ENCODE measurements at regions not wholly inside any gene's neighbourhood (a gene's known extent, or its start where the extent isn't known, plus 50 kb on each side); places are given as distances from the start of the nearest gene placed in this dataset.

DNA sequence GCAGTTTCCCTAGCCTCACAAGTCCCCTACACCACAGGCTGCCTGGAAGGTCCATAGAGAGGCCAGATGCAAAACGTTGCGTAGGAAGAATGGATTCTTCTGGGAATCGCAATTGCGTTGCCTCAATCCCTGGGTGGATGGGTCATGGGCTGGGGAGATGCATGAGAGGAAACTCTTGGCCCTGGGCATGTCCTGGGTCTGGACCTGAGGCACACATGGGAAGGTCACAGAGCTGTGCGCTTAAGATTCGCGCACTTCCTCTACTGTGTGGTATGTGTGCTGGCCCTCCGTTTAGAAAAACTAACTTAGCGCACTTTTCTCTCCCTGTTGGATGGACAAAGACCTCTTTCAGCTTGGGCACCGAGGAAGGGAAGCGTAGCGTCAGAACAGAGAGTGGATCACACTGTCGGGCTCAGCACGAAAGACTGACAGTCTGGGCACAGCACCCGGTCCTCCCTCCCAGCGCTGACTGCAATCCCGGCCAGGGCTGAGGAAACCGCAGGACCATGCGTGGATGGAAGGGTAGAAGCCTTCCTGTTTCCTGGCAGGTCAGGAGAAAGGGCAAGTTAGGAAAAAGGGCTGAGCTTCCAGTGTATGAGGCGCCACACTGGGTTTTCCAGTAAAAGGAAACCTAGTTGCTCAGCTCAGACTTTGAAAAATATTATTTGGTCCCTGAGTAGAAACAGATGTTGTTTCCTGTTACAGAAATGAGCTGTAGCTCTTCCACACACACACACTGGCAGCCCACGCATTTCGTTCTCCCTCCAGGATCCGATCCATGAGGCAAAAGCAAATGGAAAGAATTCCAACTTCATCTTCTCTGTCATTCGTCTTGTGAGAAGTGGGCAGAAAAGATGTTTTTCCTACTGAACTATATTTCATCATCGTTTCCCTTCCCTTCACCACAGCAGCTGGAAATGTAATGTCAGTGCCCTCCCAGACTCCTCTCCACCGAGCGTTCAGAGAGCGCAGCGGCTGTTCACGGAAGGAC, 86.0 kb downstream of the ING1 start:
- Histone ChIP-seq H3K27ac (ENCODE audit: low read depth in 1 of 2, low read length in 2 of 2) (peak overlapping the region in 1 of 2 donors; percentile 14), H3K27me3 (ENCODE audit: control insufficient read depth in 4 of 4, insufficient read depth in 4 of 4, low read length in 3 of 4) (no peaks in the 10 kb centered on the region), H3K4me3 (ENCODE audit: low read depth in 1 of 3, low read length in 3 of 3) (no peak overlapping the region), H3K4me1 (ENCODE audit: control insufficient read depth in 4 of 4, insufficient read depth in 4 of 4, low read length in 3 of 4) (peaks cover 2 to 13% (median 7%) of the 10 kb centered on the region in 4 donors), H3K36me3 (ENCODE audit: control insufficient read depth in 4 of 4, insufficient read depth in 3 of 4, low read depth in 1 of 4, low read length in 3 of 4) (no peaks in the 10 kb centered on the region), H3K9me3 (ENCODE audit: control insufficient read depth in 4 of 4, low read length in 3 of 4) (no peaks in the 10 kb centered on the region), H3K9ac (ENCODE audit: low read depth in 1 of 2, low read length in 2 of 2) (no peak overlapping the region)
- 73% methylated on average over 30 of the region's 30 CpGs for WGBS
- TF ChIP-seq JUND (IDR thresholded peaks at IDR 0.05), result no peak
- peak; percentile 12 for TF ChIP-seq SP1 (IDR thresholded peaks at IDR 0.05)
- peak; percentile 28 for TF ChIP-seq NR2F2 (IDR thresholded peaks at IDR 0.05)
- DNase-seq (ENCODE audit: low spot score), result no peak

DNA sequence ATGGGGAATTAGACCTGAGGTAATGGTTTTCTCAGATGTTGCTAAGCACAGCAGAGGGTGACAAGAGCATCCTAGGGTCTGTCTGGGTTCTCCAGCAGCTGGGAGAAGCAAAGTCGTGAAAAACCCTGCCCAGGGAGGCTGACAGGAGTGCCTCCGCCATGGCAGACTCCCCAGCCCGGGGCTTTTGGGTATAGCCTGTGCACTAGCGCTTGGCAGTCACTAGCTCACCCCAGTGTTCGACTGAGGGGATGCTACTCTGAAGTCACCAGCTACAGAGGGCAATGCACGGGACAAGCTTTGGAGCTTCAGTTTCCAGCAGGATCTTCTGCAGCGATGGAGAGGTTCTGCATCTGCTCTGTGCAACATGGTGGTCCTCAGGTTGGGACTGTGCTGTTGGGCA, 87.5 kb downstream of the ING1 start:
- TF ChIP-seq, protein P1, sequence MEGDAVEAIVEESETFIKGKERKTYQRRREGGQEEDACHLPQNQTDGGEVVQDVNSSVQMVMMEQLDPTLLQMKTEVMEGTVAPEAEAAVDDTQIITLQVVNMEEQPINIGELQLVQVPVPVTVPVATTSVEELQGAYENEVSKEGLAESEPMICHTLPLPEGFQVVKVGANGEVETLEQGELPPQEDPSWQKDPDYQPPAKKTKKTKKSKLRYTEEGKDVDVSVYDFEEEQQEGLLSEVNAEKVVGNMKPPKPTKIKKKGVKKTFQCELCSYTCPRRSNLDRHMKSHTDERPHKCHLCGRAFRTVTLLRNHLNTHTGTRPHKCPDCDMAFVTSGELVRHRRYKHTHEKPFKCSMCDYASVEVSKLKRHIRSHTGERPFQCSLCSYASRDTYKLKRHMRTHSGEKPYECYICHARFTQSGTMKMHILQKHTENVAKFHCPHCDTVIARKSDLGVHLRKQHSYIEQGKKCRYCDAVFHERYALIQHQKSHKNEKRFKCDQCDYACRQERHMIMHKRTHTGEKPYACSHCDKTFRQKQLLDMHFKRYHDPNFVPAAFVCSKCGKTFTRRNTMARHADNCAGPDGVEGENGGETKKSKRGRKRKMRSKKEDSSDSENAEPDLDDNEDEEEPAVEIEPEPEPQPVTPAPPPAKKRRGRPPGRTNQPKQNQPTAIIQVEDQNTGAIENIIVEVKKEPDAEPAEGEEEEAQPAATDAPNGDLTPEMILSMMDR (IDR thresholded peaks at IDR 0.05; ENCODE audit: low read depth, low read length, missing input control), result no peak
- TF ChIP-seq SP1 (IDR thresholded peaks at IDR 0.05), result no peak
- no peak for TF ChIP-seq GABPA (IDR thresholded peaks at IDR 0.05 in 1 of 2, conservative IDR thresholded peaks at IDR 0.05 in 1 of 2)
- no peak for TF ChIP-seq HNF4G (IDR thresholded peaks at IDR 0.05)
- no peak for TF ChIP-seq HNF4A (conservative IDR thresholded peaks at IDR 0.05)
- no peak for TF ChIP-seq NR2F2 (IDR thresholded peaks at IDR 0.05)
- no peak for TF ChIP-seq FOXA2 (IDR thresholded peaks at IDR 0.05)
- TF ChIP-seq YY1 (IDR thresholded peaks at IDR 0.05), result no peak
- TF ChIP-seq TAF1 (conservative IDR thresholded peaks at IDR 0.05), result no peak
- TF ChIP-seq RXRA (IDR thresholded peaks at IDR 0.05), result no peak
- TF ChIP-seq, protein P2, sequence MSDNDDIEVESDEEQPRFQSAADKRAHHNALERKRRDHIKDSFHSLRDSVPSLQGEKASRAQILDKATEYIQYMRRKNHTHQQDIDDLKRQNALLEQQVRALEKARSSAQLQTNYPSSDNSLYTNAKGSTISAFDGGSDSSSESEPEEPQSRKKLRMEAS (IDR thresholded peaks at IDR 0.05), result no peak
- DNase-seq (ENCODE audit: low spot score), result no peak
- Histone ChIP-seq H3K4me3 (ENCODE audit: low read depth in 1 of 3, low read length in 3 of 3) (no peak overlapping the region), H3K9ac (ENCODE audit: low read depth in 1 of 2, low read length in 2 of 2) (no peak overlapping the region), H3K27me3 (ENCODE audit: control insufficient read depth in 4 of 4, insufficient read depth in 4 of 4, low read length in 3 of 4) (no peaks in the 10 kb centered on the region), H3K27ac (ENCODE audit: low read depth in 1 of 2, low read length in 2 of 2) (no peak overlapping the region), H3K9me3 (ENCODE audit: control insufficient read depth in 4 of 4, low read length in 3 of 4) (no peaks in the 10 kb centered on the region), H3K36me3 (ENCODE audit: control insufficient read depth in 4 of 4, insufficient read depth in 3 of 4, low read depth in 1 of 4, low read length in 3 of 4) (no peaks in the 10 kb centered on the region), H3K4me1 (ENCODE audit: control insufficient read depth in 4 of 4, insufficient read depth in 4 of 4, low read length in 3 of 4) (peaks cover 2 to 13% (median 7%) of the 10 kb centered on the region in 4 donors)
- 68% methylated on average over 7 of the region's 7 CpGs for WGBS

DNA sequence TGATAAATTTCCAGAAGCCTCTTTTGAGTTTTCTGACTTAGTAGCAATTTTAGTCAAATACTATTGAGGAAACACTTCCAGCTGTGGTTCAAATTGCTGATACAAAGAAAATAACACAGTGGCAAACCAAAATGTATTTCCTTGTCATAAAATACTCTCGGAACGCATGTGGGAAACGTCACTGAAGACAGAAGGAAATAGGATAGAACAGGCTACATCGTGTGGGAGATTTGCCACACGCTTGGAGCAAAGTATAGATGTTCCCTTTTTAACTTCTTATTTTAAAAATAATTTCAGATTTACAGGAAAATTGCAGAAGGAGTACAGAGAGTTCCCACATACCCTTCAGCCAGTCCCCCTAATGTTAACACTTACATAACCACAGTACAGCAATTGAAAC, 88.8 kb downstream of the ING1 start:
- DNase-seq (ENCODE audit: low spot score), result no peak
- Histone ChIP-seq H3K36me3 (ENCODE audit: control insufficient read depth in 4 of 4, insufficient read depth in 3 of 4, low read depth in 1 of 4, low read length in 3 of 4) (no peaks in the 10 kb centered on the region), H3K27ac (ENCODE audit: low read depth in 1 of 2, low read length in 2 of 2) (no peak overlapping the region), H3K4me1 (ENCODE audit: control insufficient read depth in 4 of 4, insufficient read depth in 4 of 4, low read length in 3 of 4) (peaks cover 2 to 13% (median 7%) of the 10 kb centered on the region in 4 donors), H3K9ac (ENCODE audit: low read depth in 1 of 2, low read length in 2 of 2) (no peak overlapping the region), H3K9me3 (ENCODE audit: control insufficient read depth in 4 of 4, low read length in 3 of 4) (no peaks in the 10 kb centered on the region), H3K27me3 (ENCODE audit: control insufficient read depth in 4 of 4, insufficient read depth in 4 of 4, low read length in 3 of 4) (no peaks in the 10 kb centered on the region), H3K4me3 (ENCODE audit: low read depth in 1 of 3, low read length in 3 of 3) (no peak overlapping the region)
- WGBS, result 63% methylated on average over 5 of the region's 5 CpGs
- TF ChIP-seq, protein P3, sequence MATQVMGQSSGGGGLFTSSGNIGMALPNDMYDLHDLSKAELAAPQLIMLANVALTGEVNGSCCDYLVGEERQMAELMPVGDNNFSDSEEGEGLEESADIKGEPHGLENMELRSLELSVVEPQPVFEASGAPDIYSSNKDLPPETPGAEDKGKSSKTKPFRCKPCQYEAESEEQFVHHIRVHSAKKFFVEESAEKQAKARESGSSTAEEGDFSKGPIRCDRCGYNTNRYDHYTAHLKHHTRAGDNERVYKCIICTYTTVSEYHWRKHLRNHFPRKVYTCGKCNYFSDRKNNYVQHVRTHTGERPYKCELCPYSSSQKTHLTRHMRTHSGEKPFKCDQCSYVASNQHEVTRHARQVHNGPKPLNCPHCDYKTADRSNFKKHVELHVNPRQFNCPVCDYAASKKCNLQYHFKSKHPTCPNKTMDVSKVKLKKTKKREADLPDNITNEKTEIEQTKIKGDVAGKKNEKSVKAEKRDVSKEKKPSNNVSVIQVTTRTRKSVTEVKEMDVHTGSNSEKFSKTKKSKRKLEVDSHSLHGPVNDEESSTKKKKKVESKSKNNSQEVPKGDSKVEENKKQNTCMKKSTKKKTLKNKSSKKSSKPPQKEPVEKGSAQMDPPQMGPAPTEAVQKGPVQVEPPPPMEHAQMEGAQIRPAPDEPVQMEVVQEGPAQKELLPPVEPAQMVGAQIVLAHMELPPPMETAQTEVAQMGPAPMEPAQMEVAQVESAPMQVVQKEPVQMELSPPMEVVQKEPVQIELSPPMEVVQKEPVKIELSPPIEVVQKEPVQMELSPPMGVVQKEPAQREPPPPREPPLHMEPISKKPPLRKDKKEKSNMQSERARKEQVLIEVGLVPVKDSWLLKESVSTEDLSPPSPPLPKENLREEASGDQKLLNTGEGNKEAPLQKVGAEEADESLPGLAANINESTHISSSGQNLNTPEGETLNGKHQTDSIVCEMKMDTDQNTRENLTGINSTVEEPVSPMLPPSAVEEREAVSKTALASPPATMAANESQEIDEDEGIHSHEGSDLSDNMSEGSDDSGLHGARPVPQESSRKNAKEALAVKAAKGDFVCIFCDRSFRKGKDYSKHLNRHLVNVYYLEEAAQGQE (IDR thresholded peaks at IDR 0.05), result no peak
- TF ChIP-seq EGR1 (IDR thresholded peaks at IDR 0.05; ENCODE audit: low read depth in 2 of 2) (no peak), NR2F2 (IDR thresholded peaks at IDR 0.05) (no peak), HNF4G (IDR thresholded peaks at IDR 0.05) (no peak), RAD21 (IDR thresholded peaks at IDR 0.05) (no peak), RXRA (IDR thresholded peaks at IDR 0.05) (no peak), GABPA (IDR thresholded peaks at IDR 0.05 in 1 of 2, conservative IDR thresholded peaks at IDR 0.05 in 1 of 2) (no peak), TAF1 (conservative IDR thresholded peaks at IDR 0.05) (no peak)
- TF ChIP-seq, protein P1 (IDR thresholded peaks at IDR 0.05; ENCODE audit: low read depth, low read length, missing input control), result no peak
- TF ChIP-seq, protein P2 (IDR thresholded peaks at IDR 0.05), result no peak
